GM18508 (cell line): ENCODE measurements at regions not wholly inside any gene's neighbourhood (a gene's known extent, or its start where the extent isn't known, plus 50 kb on each side); places are given as distances from the start of the nearest gene placed in this dataset.
"Not testable (repeated sequence)": the region's sequence is repeated elsewhere in the genome, so short reads cannot be mapped to it uniquely, and the experiment has no call there.

ENCODE experiments used
- ATAC-seq: cut with Tn5 transposase; IDR thresholded peaks from one replicate; pipeline ENCODE4 v1.9.1; 2021; ENCODE audit warnings: moderate number of reproducible peaks; ENCODE audit not compliant: insufficient read depth, unreplicated experiment

GRCh38 chr2:89786642-89787041 lies 1095.2 kb downstream of the RPIA start:
- not testable (repeated sequence) for ATAC-seq

- not testable (repeated sequence) for ATAC-seq
These were observed 1104.1 kb downstream of the RPIA start for GRCh38 chr2:89795530-89795929.

GRCh38 chr2:89797320-89798038 lies 1106.0 kb downstream of the RPIA start:
- ATAC-seq, result no peak

GRCh38 chr2:89801207-89801606 lies 1109.7 kb downstream of the RPIA start:
- ATAC-seq, result not testable (repeated sequence)

GRCh38 chr2:89806363-89806762 lies 1114.9 kb downstream of the RPIA start:
- ATAC-seq, result not testable (repeated sequence)

GRCh38 chr2:89811295-89811694 lies 1119.8 kb downstream of the RPIA start:
- ATAC-seq, result no peak

GRCh38 chr2:89811910-89812309 lies 1120.4 kb downstream of the RPIA start:
- not testable (repeated sequence) for ATAC-seq

GRCh38 chr2:89814359-89814758 lies 1122.9 kb downstream of the RPIA start:
- not testable (repeated sequence) for ATAC-seq

- no peak for ATAC-seq
These were observed 1127.4 kb downstream of the RPIA start for GRCh38 chr2:89818873-89819272.

- no peak for ATAC-seq
These were observed 1128.3 kb downstream of the RPIA start for GRCh38 chr2:89819809-89820208.

- ATAC-seq, result no peak
These were observed 1128.8 kb downstream of the RPIA start for GRCh38 chr2:89820248-89820647.

- ATAC-seq, result no peak
These were observed 1130.0 kb downstream of the RPIA start for GRCh38 chr2:89821455-89821945.

- ATAC-seq, result not testable (repeated sequence)
These were observed 1130.9 kb downstream of the RPIA start for GRCh38 chr2:89822342-89822741.

GRCh38 chr2:89823556-89823955 lies 1132.1 kb downstream of the RPIA start:
- no peak for ATAC-seq

- ATAC-seq, result no peak
These were observed 1133.6 kb downstream of the RPIA start for GRCh38 chr2:89825034-89825433.

GRCh38 chr2:89826741-89827140 lies 1135.3 kb downstream of the RPIA start:
- not testable (repeated sequence) for ATAC-seq

- not testable (repeated sequence) for ATAC-seq
These were observed 1136.4 kb downstream of the RPIA start for GRCh38 chr2:89827829-89828228.

GRCh38 chr2:89828416-89828815 lies 1136.9 kb downstream of the RPIA start:
- ATAC-seq, result not testable (repeated sequence)

GRCh38 chr2:89828961-89829631 lies 1137.6 kb downstream of the RPIA start:
- peak; percentile 25 for ATAC-seq

GRCh38 chr2:89829828-89830227 lies 1138.4 kb downstream of the RPIA start:
- no peak for ATAC-seq
